Activated naive CD8-positive, alpha-beta T cell treated with anti-CD3 and anti-CD28 coated beads, Interleukin-2, amount 50 U/mL, for 24 hours (primary cell): ENCODE measurements at regions not wholly inside any gene's neighbourhood (a gene's known extent, or its start where the extent isn't known, plus 50 kb on each side); places are given as distances from the start of the nearest gene placed in this dataset.

Source experiments
- ATAC-seq: fragments of 150-1000 bp; cut with Tn5 transposase; one replicate; pipeline ENCODE4 v1.10.0; 2021
- DNase-seq: peaks from one replicate; pipeline ENCODE4 v3.0.0; 2021
- H3K27ac Mint-ChIP-seq: one replicate; pipeline ENCODE4 v1.8.0; 2021; ENCODE audit warnings: mild to moderate bottlenecking, mixed read lengths
- H3K27me3 Mint-ChIP-seq: one replicate; pipeline ENCODE4 v1.8.0; 2021; ENCODE audit warnings: mixed read lengths
- H3K36me3 Mint-ChIP-seq: one replicate; pipeline ENCODE4 v1.8.0; 2021; ENCODE audit warnings: low read depth, mixed read lengths
- H3K4me1 Mint-ChIP-seq: one replicate; pipeline ENCODE4 v1.8.0; 2021; ENCODE audit warnings: mixed read lengths
- H3K4me3 Mint-ChIP-seq: one replicate; pipeline ENCODE4 v1.8.0; 2021; ENCODE audit warnings: mild to moderate bottlenecking, moderate library complexity, mixed read lengths
- H3K9me3 Mint-ChIP-seq: one replicate; pipeline ENCODE4 v1.8.0; 2021; ENCODE audit warnings: mixed read lengths

DNA sequence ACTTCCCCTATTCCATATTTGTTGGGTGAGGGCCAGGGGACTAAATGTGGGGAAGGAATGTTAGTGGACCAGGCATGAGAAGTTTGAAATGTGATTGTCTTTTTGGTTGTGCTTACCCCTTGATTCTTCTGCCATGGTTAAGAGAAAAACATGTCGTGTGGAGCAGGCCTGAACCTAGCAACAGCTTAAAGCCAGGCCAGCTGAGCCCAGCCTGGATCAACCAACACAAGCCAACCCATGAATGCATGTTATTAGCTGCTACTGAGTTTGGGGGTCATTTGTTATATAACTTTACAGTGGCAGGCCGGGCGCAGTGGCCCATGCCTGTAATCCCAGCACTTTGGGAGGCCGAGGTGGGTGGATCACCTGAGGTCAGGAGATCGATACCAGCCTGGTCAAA lies 52.4 kb upstream of the TRIO start:
- peaks cover 3% of the 10 kb centered on the region for H3K9me3 Mint-ChIP-seq
- H3K36me3 Mint-ChIP-seq, result no peaks in the 10 kb centered on the region
- H3K4me3 Mint-ChIP-seq, result no peak overlapping the region
- ATAC-seq (no peak), DNase-seq (no peak)
- peaks cover 6% of the 10 kb centered on the region for H3K27me3 Mint-ChIP-seq
- H3K4me1 Mint-ChIP-seq, result no peaks in the 10 kb centered on the region
- H3K27ac Mint-ChIP-seq, result no peak overlapping the region

DNA sequence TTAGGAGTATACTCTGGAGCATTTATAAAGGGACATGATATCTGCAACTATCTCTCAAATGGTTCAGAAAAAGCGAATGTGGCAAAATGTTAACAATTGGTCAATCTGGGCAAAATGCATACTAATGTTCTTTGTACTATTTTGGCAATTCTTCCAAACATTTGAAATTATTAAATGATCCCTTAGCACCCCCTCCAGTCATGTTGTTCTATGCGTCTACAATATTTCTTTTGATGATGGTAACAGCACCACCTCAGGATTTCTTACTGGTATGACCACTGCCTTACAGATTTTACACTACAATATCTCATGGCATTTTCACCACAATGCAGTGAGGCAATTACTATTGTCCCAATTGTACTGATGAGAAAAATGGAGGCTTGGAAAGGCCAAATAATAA lies 52.9 kb upstream of the TRIO start:
- H3K9me3 Mint-ChIP-seq, result peaks cover 1% of the 10 kb centered on the region
- no peaks in the 10 kb centered on the region for H3K36me3 Mint-ChIP-seq
- no peak for DNase-seq
- peaks cover 6% of the 10 kb centered on the region for H3K27me3 Mint-ChIP-seq
- no peak overlapping the region for H3K27ac Mint-ChIP-seq
- H3K4me1 Mint-ChIP-seq, result no peaks in the 10 kb centered on the region
- ATAC-seq, result no peak
- H3K4me3 Mint-ChIP-seq, result no peak overlapping the region

DNA sequence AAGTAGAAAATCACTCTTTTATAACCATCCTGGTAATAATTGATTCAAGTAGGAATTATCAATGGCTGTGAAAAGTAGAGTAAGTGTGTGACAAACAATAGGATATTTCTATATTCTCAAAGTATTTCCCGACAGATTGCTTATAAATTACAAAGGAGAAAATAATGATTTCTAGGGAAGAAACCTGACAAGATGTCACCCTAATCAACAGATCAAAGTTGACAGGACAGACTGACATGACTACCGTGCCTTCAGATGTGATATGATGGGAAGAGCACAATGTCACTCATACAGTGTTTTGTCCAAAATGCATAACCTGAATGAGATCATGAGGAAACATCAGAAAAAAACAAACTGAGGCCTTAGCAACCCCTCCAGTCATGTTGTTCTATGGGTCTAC lies 53.9 kb upstream of the TRIO start:
- Mint-ChIP-seq H3K27ac (no peak overlapping the region), H3K9me3 (no peaks in the 10 kb centered on the region), H3K4me3 (no peak overlapping the region), H3K27me3 (peaks cover 6% of the 10 kb centered on the region), H3K36me3 (no peaks in the 10 kb centered on the region), H3K4me1 (no peaks in the 10 kb centered on the region)
- DNase-seq, result no peak
- no peak for ATAC-seq

- ATAC-seq (no peak), DNase-seq (no peak)
- Mint-ChIP-seq H3K36me3 (no peaks in the 10 kb centered on the region), H3K27ac (no peak overlapping the region), H3K9me3 (no peaks in the 10 kb centered on the region), H3K4me3 (no peak overlapping the region), H3K4me1 (no peaks in the 10 kb centered on the region), H3K27me3 (peaks cover 9% of the 10 kb centered on the region)
These were observed 56.9 kb upstream of the TRIO start for GRCh38 chr5:14086261-14086660.

- H3K4me1 Mint-ChIP-seq, result no peaks in the 10 kb centered on the region
- H3K4me3 Mint-ChIP-seq, result no peak overlapping the region
- H3K9me3 Mint-ChIP-seq, result no peaks in the 10 kb centered on the region
- peaks cover 5% of the 10 kb centered on the region for H3K27me3 Mint-ChIP-seq
- no peak for ATAC-seq
- no peak overlapping the region for H3K27ac Mint-ChIP-seq
- DNase-seq, result no peak
- H3K36me3 Mint-ChIP-seq, result no peaks in the 10 kb centered on the region
These were observed 60.2 kb upstream of the TRIO start for GRCh38 chr5:14082973-14083372.

DNA sequence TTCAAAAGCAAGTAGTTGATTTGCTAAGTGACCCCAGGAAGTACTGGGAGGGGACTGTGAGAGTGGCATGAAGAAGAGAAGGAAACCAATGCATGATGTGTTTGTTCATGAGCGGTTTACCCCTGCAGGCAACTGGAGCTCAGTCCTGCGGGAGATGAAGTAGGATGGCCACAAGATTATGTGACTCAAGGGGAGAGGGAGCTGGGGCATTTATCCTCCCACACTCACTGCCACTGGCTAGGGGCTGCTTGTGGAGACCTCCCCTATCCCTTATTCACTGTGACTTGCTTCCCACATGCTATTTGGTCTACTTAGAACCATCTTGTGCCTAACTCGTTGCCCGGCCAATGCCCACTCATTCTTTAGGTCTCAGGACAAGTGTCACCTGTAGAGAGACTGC lies 60.6 kb upstream of the TRIO start:
- Mint-ChIP-seq H3K27ac (no peak overlapping the region), H3K4me3 (no peak overlapping the region), H3K9me3 (no peaks in the 10 kb centered on the region), H3K27me3 (peaks cover 5% of the 10 kb centered on the region), H3K36me3 (no peaks in the 10 kb centered on the region), H3K4me1 (no peaks in the 10 kb centered on the region)
- ATAC-seq (no peak), DNase-seq (no peak)

DNA sequence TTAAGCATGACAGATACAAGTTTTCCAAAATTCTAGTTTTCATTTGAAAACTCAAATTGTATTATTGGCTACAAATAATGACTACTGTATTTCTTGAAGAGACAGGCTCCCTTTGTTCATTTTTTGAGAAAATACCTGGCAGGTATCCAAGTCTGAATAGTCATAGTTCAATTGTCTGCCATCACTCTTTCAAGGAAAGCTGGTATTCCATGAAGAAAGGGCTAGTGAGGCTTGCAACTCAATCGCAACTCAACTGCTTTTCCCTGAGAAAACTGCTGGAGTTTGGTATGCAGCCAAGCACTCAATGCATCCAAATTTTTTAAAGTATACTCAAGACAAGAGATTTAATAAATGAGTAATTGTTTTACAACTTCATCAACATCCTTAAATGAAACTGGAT lies 61.4 kb upstream of the TRIO start:
- ATAC-seq (no peak), DNase-seq (no peak)
- no peak overlapping the region for H3K27ac Mint-ChIP-seq
- H3K9me3 Mint-ChIP-seq, result no peaks in the 10 kb centered on the region
- H3K4me1 Mint-ChIP-seq, result no peaks in the 10 kb centered on the region
- H3K4me3 Mint-ChIP-seq, result no peak overlapping the region
- H3K36me3 Mint-ChIP-seq, result no peaks in the 10 kb centered on the region
- peaks cover 5% of the 10 kb centered on the region for H3K27me3 Mint-ChIP-seq

DNA sequence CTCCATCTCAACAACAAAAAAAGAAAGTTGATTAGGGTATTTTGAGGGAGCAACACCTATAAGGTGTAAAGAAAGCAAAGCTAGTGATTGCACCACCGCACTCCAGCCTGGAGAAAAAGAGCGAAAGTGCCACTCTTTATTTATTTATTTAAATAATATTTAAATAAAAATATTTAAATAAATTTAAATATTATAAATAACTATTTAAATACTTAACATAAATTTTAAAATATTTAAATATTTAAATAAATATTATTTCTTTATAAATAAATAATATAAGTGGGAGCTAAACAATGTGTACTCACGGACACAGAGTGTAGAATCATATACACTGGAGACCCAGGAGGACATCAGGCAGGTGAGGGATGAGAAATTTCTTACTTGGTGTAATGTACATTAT lies 64.4 kb upstream of the TRIO start:
- Mint-ChIP-seq H3K27me3 (peaks cover 5% of the 10 kb centered on the region), H3K36me3 (no peaks in the 10 kb centered on the region), H3K9me3 (no peaks in the 10 kb centered on the region), H3K4me1 (no peaks in the 10 kb centered on the region), H3K4me3 (no peak overlapping the region), H3K27ac (no peak overlapping the region)
- DNase-seq, result no peak
- no peak for ATAC-seq

GRCh38 chr5:14077501-14077900 lies 65.6 kb upstream of the TRIO start:
- ATAC-seq, result no peak
- Mint-ChIP-seq H3K9me3 (no peaks in the 10 kb centered on the region), H3K4me1 (no peaks in the 10 kb centered on the region), H3K36me3 (no peaks in the 10 kb centered on the region), H3K27me3 (peaks cover 2% of the 10 kb centered on the region), H3K27ac (no peak overlapping the region), H3K4me3 (no peak overlapping the region)
- no peak for DNase-seq

DNA sequence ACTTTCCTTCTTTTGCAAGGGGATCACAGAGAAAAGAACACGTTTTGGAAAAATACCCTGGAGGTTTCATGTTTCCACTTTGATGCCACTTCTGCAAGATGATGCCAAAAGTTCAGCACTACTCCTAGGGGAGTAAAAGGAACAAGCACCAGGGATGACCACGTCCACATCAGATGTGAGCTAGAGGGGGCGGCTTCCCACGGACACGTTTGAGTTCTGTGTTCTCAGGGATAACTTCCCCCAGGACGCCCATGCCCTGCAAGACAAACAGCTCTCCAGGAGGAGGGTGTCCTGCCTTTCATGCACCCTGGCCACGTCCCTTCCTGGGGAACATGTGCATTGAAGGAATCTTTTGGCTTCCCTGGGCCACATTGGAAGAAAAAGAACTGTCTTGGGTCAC lies 66.6 kb upstream of the TRIO start:
- H3K36me3 Mint-ChIP-seq, result no peaks in the 10 kb centered on the region
- no peaks in the 10 kb centered on the region for H3K9me3 Mint-ChIP-seq
- no peak overlapping the region for H3K4me3 Mint-ChIP-seq
- DNase-seq, result no peak
- H3K4me1 Mint-ChIP-seq, result no peaks in the 10 kb centered on the region
- peaks cover 2% of the 10 kb centered on the region for H3K27me3 Mint-ChIP-seq
- ATAC-seq, result no peak
- no peak overlapping the region for H3K27ac Mint-ChIP-seq

DNA sequence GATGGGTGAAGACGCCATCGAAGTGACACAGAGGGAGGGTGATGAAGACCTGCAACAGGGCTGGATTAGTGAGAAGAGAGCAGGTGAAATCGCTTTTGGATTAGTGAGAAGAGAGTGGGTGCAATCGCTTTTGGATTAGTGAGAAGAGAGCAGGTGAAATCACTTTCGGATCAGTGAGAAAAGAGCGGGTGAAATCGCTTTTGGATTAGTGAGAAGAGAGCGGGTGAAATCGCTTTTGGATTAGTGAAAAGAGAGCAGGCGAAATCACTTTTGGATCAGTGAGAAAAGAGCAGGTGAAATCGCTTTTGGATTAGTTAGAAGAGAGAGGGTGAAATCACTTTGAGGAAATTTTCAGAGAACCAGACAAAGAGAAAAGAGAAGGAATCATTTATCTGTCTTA lies 67.2 kb upstream of the TRIO start:
- H3K36me3 Mint-ChIP-seq, result no peaks in the 10 kb centered on the region
- DNase-seq (no peak), ATAC-seq (no peak)
- H3K4me1 Mint-ChIP-seq, result no peaks in the 10 kb centered on the region
- peaks cover 2% of the 10 kb centered on the region for H3K27me3 Mint-ChIP-seq
- no peak overlapping the region for H3K27ac Mint-ChIP-seq
- H3K9me3 Mint-ChIP-seq, result no peaks in the 10 kb centered on the region
- no peak overlapping the region for H3K4me3 Mint-ChIP-seq

DNA sequence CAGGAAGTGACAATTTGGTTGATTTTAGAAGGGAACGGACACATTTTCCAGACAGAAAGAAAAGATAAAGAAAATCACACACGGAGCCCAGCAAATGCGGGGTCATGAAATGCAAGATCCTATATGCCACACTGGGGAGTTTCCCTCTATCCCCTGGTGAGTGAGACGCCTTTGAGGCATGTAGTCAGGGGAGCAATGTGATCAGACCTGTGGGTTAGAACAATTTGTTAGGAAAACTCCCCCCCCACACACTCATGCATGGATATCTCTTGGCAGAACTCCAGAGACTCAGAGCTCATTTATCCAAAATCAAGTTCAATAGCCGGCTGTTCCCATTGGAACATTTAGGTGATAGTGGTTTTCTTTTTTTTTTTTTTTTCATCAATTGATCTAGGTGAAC lies 71.7 kb upstream of the TRIO start:
- no peak for ATAC-seq
- H3K27me3 Mint-ChIP-seq, result no peaks in the 10 kb centered on the region
- H3K4me1 Mint-ChIP-seq, result no peaks in the 10 kb centered on the region
- H3K9me3 Mint-ChIP-seq, result no peaks in the 10 kb centered on the region
- H3K4me3 Mint-ChIP-seq, result no peak overlapping the region
- no peaks in the 10 kb centered on the region for H3K36me3 Mint-ChIP-seq
- DNase-seq, result no peak
- no peak overlapping the region for H3K27ac Mint-ChIP-seq

DNA sequence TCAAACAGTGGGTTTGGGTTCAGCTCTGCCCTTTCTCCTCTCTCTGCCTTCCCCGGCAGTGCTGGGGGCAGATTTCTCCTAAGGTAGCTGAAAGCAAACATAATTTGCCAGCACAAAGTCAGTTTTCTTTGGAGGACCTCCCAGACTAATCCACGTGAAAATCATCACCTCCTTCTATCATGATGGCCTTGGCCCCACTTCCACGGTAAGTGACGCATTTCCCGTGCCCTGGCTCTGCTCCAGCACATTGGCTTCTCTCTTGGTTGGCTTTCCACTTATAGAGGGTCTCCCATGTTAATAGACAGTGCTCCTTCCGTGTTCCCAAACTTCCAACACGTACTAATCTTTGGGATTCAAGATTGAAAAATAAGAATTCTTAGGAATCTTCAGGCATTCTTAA lies 74.1 kb upstream of the TRIO start:
- Mint-ChIP-seq H3K27ac (no peak overlapping the region), H3K9me3 (no peaks in the 10 kb centered on the region), H3K36me3 (no peaks in the 10 kb centered on the region), H3K27me3 (no peaks in the 10 kb centered on the region), H3K4me3 (no peak overlapping the region), H3K4me1 (no peaks in the 10 kb centered on the region)
- no peak for ATAC-seq
- no peak for DNase-seq

- Mint-ChIP-seq H3K4me1 (no peaks in the 10 kb centered on the region), H3K4me3 (no peak overlapping the region), H3K27me3 (no peaks in the 10 kb centered on the region), H3K9me3 (no peaks in the 10 kb centered on the region), H3K36me3 (no peaks in the 10 kb centered on the region), H3K27ac (no peak overlapping the region)
- ATAC-seq (no peak), DNase-seq (no peak)
These were observed 75.0 kb upstream of the TRIO start for GRCh38 chr5:14068136-14068535.

DNA sequence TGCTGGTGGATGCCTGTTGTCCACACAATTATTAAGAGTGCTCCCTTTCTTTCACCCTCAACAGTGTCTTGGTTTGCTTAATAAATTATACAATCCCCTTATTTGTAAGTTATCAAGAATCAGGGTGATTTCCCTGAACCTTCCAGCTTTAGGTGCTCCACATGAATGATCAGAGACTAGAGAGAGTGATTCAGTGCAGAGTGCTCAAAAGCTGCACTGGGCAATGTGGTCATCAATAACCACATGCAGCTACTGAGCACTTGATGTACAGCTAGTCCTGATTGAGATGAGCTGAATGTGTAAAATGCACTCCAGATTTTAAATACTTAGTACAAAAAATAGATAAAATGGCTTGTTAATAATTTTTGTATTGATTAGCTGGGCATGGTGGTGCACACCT lies 76.8 kb upstream of the TRIO start:
- H3K4me1 Mint-ChIP-seq, result no peaks in the 10 kb centered on the region
- no peak for ATAC-seq
- H3K9me3 Mint-ChIP-seq, result no peaks in the 10 kb centered on the region
- H3K4me3 Mint-ChIP-seq, result no peak overlapping the region
- no peaks in the 10 kb centered on the region for H3K27me3 Mint-ChIP-seq
- DNase-seq, result no peak
- H3K27ac Mint-ChIP-seq, result no peak overlapping the region
- H3K36me3 Mint-ChIP-seq, result no peaks in the 10 kb centered on the region

GRCh38 chr5:14064841-14065240 lies 78.3 kb upstream of the TRIO start:
- Mint-ChIP-seq H3K4me1 (no peaks in the 10 kb centered on the region), H3K36me3 (no peaks in the 10 kb centered on the region), H3K27ac (no peak overlapping the region), H3K27me3 (no peaks in the 10 kb centered on the region), H3K4me3 (no peak overlapping the region), H3K9me3 (peaks cover 4% of the 10 kb centered on the region)
- ATAC-seq (no peak), DNase-seq (no peak)
